Tibial nerve (tissue), 4 donors: ENCODE measurements at regions not wholly inside any gene's neighbourhood (a gene's known extent, or its start where the extent isn't known, plus 50 kb on each side); places are given as distances from the start of the nearest gene placed in this dataset.

Experiments used
- CTCF ChIP-seq, 5 experiments: fragments of 200-600 bp in 3 of 5; fragments of 450-650 bp in 2 of 5; sonication (generic) in 3 of 5; IDR thresholded peaks; one replicate each; pipeline ENCODE4 v1.5.1; 2016 to 2019; ENCODE audit warnings: antibody characterized with exemption in 5 of 5, mild to moderate bottlenecking in 3 of 5, moderate library complexity in 2 of 5
- EP300 ChIP-seq, 2 donors: sonication (generic); formaldehyde crosslinking; IDR thresholded peaks; one replicate each; pipeline ENCODE4 v1.6.1; 2017; ENCODE audit warnings: antibody characterized with exemption in 2 of 2, mild to moderate bottlenecking in 1 of 2
- POLR2A ChIP-seq, 2 donors: fragments of 450-650 bp; IDR thresholded peaks; one replicate each; pipeline ENCODE4 v1.6.1; 2017; ENCODE audit warnings: antibody characterized with exemption in 2 of 2, mild to moderate bottlenecking in 2 of 2, moderate library complexity in 2 of 2

- no peak for TF ChIP-seq CTCF (IDR thresholded peaks at IDR 0.05)
- no peak for TF ChIP-seq EP300 (IDR thresholded peaks at IDR 0.05)
- no peak for TF ChIP-seq POLR2A (IDR thresholded peaks at IDR 0.05)
Observed at GRCh38 chr12:91729543-91729942, 416.1 kb downstream of the BTG1 start.
